SK-N-SH (cell line): ENCODE measurements at regions not wholly inside any gene's neighbourhood (a gene's known extent, or its start where the extent isn't known, plus 50 kb on each side); places are given as distances from the start of the nearest gene placed in this dataset.

ENCODE experiments used
- CTCF ChIA-PET: fragments of 300-600, 350-600 bp; formaldehyde crosslinking; extraction: SDS; loops from one replicate; lab custom pipeline; 2021; lab: Yijun Ruan, JAX
- POLR2A ChIA-PET: fragments of 350-600 bp; sonication (Branson Sonifier 250); formaldehyde crosslinking; extraction: SDS; loops from one replicate; lab custom pipeline; 2020; ENCODE audit warnings: antibody characterized with exemption, inconsistent platforms; lab: Yijun Ruan, JAX
- DNase-seq: peaks from one replicate; pipeline ENCODE4 v3.0.0; 2012
- H2AFZ ChIP-seq: fragments of 200-600 bp; sonication (generic); 2 replicates; pipeline ENCODE4 v1.8.1; 2016; ENCODE audit warnings: antibody characterized with exemption, mild to moderate bottlenecking, low read depth
- H3F3A ChIP-seq: fragments of 200-600 bp; sonication (generic); replicated peaks from 2 replicates; pipeline ENCODE3; 2016; ENCODE audit warnings: antibody characterized with exemption, mild to moderate bottlenecking; ENCODE audit not compliant: insufficient read depth
- H3K27ac ChIP-seq, 2 experiments: fragments of 200-500 bp in 1 of 2; fragments of 200-600 bp in 1 of 2; sonication (Bioruptor generic) in 1 of 2; sonication (generic), shearing (Covaris generic) in 1 of 2; 2 replicates each; pipeline versions ENCODE4 v1.5.1 to v1.6.1; 2014 to 2016; ENCODE audit warnings: low read depth in 2 of 2, inconsistent platforms in 1 of 2, low read length in 1 of 2, mild to moderate bottlenecking in 1 of 2, mixed read lengths in 1 of 2
- H3K27me3 ChIP-seq: fragments of 200-600 bp; sonication (generic), shearing (Covaris generic); 2 replicates; pipeline ENCODE4 v1.6.1; 2016; ENCODE audit warnings: mixed run types; ENCODE audit not compliant: insufficient read depth
- H3K36me3 ChIP-seq, 2 experiments: fragments of 200-500 bp in 1 of 2; fragments of 200-600 bp in 1 of 2; sonication (Bioruptor generic) in 1 of 2; sonication (generic) in 1 of 2; replicated peaks in 1 of 2; 2 replicates each; pipeline versions ENCODE3 to v1.5.1; 2014 to 2016; ENCODE audit warnings: low read length in 1 of 2, mild to moderate bottlenecking in 1 of 2; ENCODE audit not compliant: insufficient read depth in 2 of 2, control insufficient read depth in 1 of 2
- H3K4me1 ChIP-seq, 2 experiments: fragments of 200-500 bp in 1 of 2; fragments of 200-600 bp in 1 of 2; sonication (Bioruptor generic) in 1 of 2; sonication (generic), shearing (Covaris generic) in 1 of 2; 2 replicates each; pipeline versions ENCODE4 v1.5.1 to v1.6.1; 2014 to 2016; ENCODE audit warnings: low read depth in 1 of 2, low read length in 1 of 2, mixed run types in 1 of 2; ENCODE audit not compliant: insufficient read depth in 2 of 2, control insufficient read depth in 1 of 2
- H3K4me2 ChIP-seq: fragments of 200-600 bp; sonication (generic), shearing (Covaris generic); 2 replicates; pipeline ENCODE4 v1.6.1; 2017; ENCODE audit warnings: mixed run types
- H3K4me3 ChIP-seq, 2 experiments: fragments of 200-500 bp in 1 of 2; fragments of 200-600 bp in 1 of 2; sonication (Bioruptor generic) in 1 of 2; sonication (generic), shearing (Covaris generic) in 1 of 2; 2 replicates each; pipeline versions ENCODE4 v1.5.1 to v1.8.1; 2014 to 2016; ENCODE audit warnings: low read depth in 2 of 2, inconsistent platforms in 1 of 2, low read length in 1 of 2, mild to moderate bottlenecking in 1 of 2, mixed read lengths in 1 of 2, moderate library complexity in 1 of 2
- H3K79me2 ChIP-seq: fragments of 200-600 bp; sonication (generic); 2 replicates; pipeline ENCODE4 v1.8.1; 2017; ENCODE audit warnings: mild to moderate bottlenecking; ENCODE audit not compliant: insufficient read depth
- H3K9ac ChIP-seq: fragments of 200-600 bp; sonication (generic); 2 replicates; pipeline ENCODE4 v1.6.1; 2017; ENCODE audit warnings: mixed run types
- H3K9me2 ChIP-seq: fragments of 200-600 bp; sonication (generic); 2 replicates; pipeline ENCODE4 v1.6.1; 2017; ENCODE audit warnings: mixed run types
- H3K9me3 ChIP-seq: fragments of 200-600 bp; sonication (generic); 2 replicates; pipeline ENCODE4 v1.6.1; 2017; ENCODE audit warnings: mixed run types, mild to moderate bottlenecking, moderate library complexity
- H4K20me1 ChIP-seq: fragments of 200-600 bp; sonication (generic); 2 replicates; pipeline ENCODE4 v1.6.1; 2017; ENCODE audit warnings: mild to moderate bottlenecking, mixed run types; ENCODE audit not compliant: insufficient read depth
- CHD2 ChIP-seq: fragments of 150-350 bp; IDR thresholded peaks from 2 replicates; pipeline ENCODE4 v1.6.1; 2018; ENCODE audit warnings: low read length; ENCODE audit not compliant: partially characterized antibody
- CTCF ChIP-seq: fragments of 200-600 bp; sonication (generic); IDR thresholded peaks from 2 replicates; pipeline ENCODE4 v1.6.1; 2017; ENCODE audit warnings: antibody characterized with exemption, mild to moderate bottlenecking, moderate library complexity
- ELF1 ChIP-seq: IDR thresholded peaks from 2 replicates; pipeline ENCODE4 v1.4.0; 2012
- EP300 ChIP-seq, 2 experiments: IDR thresholded peaks; 2 replicates each; pipeline versions ENCODE4 v1.4.0 to v1.6.1; 2012; ENCODE audit warnings: borderline replicate concordance in 1 of 2, low read depth in 1 of 2, low read length in 1 of 2
- FOSL2 ChIP-seq: IDR thresholded peaks from 2 replicates; pipeline ENCODE4 v1.4.0; 2012; ENCODE audit warnings: low read depth, mild to moderate bottlenecking, moderate library complexity, borderline replicate concordance
- GABPA ChIP-seq: IDR thresholded peaks from 2 replicates; pipeline ENCODE4 v1.4.0; 2012; ENCODE audit warnings: low read depth, mild to moderate bottlenecking
- MEF2A ChIP-seq: IDR thresholded peaks from 2 replicates; pipeline ENCODE4 v1.4.0; 2012; ENCODE audit warnings: low read depth, borderline replicate concordance
- POLR2AphosphoS5 ChIP-seq: IDR thresholded peaks from 2 replicates; pipeline ENCODE4 v1.6.1; 2012; ENCODE audit warnings: low read depth, low read length
- RFX5 ChIP-seq: IDR thresholded peaks from 2 replicates; pipeline ENCODE4 v1.6.1; 2012; ENCODE audit warnings: mild to moderate bottlenecking, improper control_type of control experiment, low read length
- SIN3A ChIP-seq: IDR thresholded peaks from 2 replicates; pipeline ENCODE4 v1.6.1; 2012; ENCODE audit warnings: low read depth, mild to moderate bottlenecking, low read length, moderate library complexity, borderline replicate concordance
- SMC3 ChIP-seq: IDR thresholded peaks from 2 replicates; pipeline ENCODE4 v1.6.1; 2012; ENCODE audit warnings: low read depth, low read length, improper control_type of control experiment
- TCF12 ChIP-seq: IDR thresholded peaks from 2 replicates; pipeline ENCODE4 v1.4.0; 2012
- USF2 ChIP-seq: fragments of 150-350 bp; IDR thresholded peaks from 2 replicates; pipeline ENCODE4 v1.6.1; 2017; ENCODE audit warnings: antibody characterized with exemption, low read length, low read depth, borderline replicate concordance
- WGBS: methylation state at CpG from one replicate; pipeline ENCODE4 v1.1.6; 2017; ENCODE audit warnings: low lambda C conversion rate; 5-methylcytosine and 5-hydroxymethylcytosine counted together
- TF ChIP-seq, protein P1 (sequence below): fragments of 150-350 bp; IDR thresholded peaks from 2 replicates; pipeline ENCODE4 v1.6.1; 2016; ENCODE audit warnings: mild to moderate bottlenecking, low read depth, low read length

DNA sequence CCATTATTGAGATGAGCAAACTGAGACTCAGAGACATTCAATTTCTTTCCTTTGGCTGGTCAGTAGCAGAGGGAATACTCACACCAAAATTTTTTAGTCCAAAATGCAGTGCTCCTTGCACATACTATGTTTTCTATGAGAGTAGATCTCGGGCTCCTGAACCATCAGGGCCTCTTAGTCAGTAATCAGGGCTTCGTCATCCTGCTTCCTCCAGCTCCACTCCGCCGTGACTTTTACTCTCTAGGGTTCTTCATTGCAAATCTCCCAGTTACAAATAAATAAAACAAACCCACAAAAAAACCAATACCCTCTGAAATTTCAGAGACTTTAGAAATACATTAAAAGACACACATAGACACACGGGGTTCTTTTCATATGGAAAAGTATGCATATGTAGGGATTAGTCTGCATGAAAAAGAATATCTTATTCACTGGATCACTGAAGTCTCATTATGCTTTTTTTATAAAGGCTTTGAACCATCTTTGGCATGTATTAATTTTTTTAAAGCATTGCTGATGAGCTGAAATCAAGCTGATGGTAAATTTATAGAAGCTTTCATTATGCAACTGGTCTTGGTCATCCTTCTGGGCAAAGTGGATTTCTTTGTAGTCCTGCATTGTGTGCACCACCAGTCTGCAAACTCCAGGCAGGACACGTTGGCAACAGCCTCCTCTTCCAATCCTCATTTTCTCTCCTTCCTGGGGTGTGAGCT, 235.0 kb downstream of the ICOS start (continued):
- TF ChIP-seq CTCF = no peak
- TF ChIP-seq FOSL2 = no peak
- TF ChIP-seq GABPA = no peak

GRCh38 chr2:204172145-204172600, 235.6 kb downstream of the ICOS start:
- 39% methylated on average over 7 of the region's 7 CpGs for WGBS
- H2AFZ ChIP-seq = no peak overlapping the region
- no peak for DNase-seq
- no peaks in the 10 kb centered on the region for H3F3A ChIP-seq
- H3K27ac ChIP-seq = no peak overlapping the region
- H3K36me3 ChIP-seq = no peaks in the 10 kb centered on the region
- TF ChIP-seq CTCF (no peak), ELF1 (no peak), POLR2AphosphoS5 (no peak), CHD2 (no peak), MEF2A (no peak), FOSL2 (no peak)
- TF ChIP-seq, protein P1, sequence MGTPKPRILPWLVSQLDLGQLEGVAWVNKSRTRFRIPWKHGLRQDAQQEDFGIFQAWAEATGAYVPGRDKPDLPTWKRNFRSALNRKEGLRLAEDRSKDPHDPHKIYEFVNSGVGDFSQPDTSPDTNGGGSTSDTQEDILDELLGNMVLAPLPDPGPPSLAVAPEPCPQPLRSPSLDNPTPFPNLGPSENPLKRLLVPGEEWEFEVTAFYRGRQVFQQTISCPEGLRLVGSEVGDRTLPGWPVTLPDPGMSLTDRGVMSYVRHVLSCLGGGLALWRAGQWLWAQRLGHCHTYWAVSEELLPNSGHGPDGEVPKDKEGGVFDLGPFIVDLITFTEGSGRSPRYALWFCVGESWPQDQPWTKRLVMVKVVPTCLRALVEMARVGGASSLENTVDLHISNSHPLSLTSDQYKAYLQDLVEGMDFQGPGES = no peak
- no peak overlapping the region for H3K4me2 ChIP-seq
- H3K4me3 ChIP-seq = no peak overlapping the region
- H3K9ac ChIP-seq = no peak overlapping the region
- no peaks in the 10 kb centered on the region for H3K9me2 ChIP-seq
- POLR2A ChIA-PET = no interaction called here
- H3K27me3 ChIP-seq = no peaks in the 10 kb centered on the region
- no peaks in the 10 kb centered on the region for H3K79me2 ChIP-seq
- peaks cover 0 to 19% of the 10 kb centered on the region in 2 experiments; a peak in 2 of 4 replicates for H3K4me1 ChIP-seq
- no peaks in the 10 kb centered on the region for H3K9me3 ChIP-seq
- H4K20me1 ChIP-seq = no peaks in the 10 kb centered on the region
- CTCF ChIA-PET = no interaction called here

DNA sequence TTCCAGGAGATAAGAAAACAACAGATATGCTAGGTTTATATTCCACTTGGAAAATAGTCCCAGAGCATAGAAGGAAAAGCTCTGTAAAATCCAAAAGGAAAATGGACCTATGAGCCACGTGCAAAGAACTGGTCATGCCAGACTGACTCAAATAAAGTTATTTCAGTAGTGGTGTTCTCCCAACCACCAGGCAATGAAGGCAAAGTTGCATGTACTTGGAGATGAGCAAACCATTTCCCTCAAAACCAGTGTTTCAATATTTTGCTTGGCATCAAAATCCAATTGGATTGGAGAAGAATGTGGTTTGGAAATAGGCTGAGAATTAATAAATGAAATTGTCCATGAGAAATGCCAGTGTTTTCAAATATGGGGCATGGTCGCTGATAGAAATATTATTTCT, 237.5 kb downstream of the ICOS start:
- peaks cover 0 to 19% of the 10 kb centered on the region in 2 experiments; a peak in 2 of 4 replicates for H3K4me1 ChIP-seq
- H3K4me3 ChIP-seq = no peak overlapping the region
- no peak overlapping the region for H2AFZ ChIP-seq
- ChIA-PET CTCF (interaction anchor here (1.3 kb wide), 1 partner anchor 29 kb away, joined by 3 read pairs; no protein-coding TSS in a partner anchor), POLR2A (no interaction called here)
- H3K9me3 ChIP-seq = no peaks in the 10 kb centered on the region
- no peaks in the 10 kb centered on the region for H3F3A ChIP-seq
- peak overlapping the region in 1 of 2 experiments; percentile 99; a peak in 2 of 4 replicates for H3K27ac ChIP-seq
- no peaks in the 10 kb centered on the region for H3K27me3 ChIP-seq
- H3K9ac ChIP-seq = no peak overlapping the region
- no peaks in the 10 kb centered on the region for H3K9me2 ChIP-seq
- H3K79me2 ChIP-seq = no peaks in the 10 kb centered on the region
- no peaks in the 10 kb centered on the region for H4K20me1 ChIP-seq
- no peak for TF ChIP-seq SIN3A
- TF ChIP-seq CHD2 = no peak
- TF ChIP-seq USF2 = no peak
- no peak for TF ChIP-seq RFX5
- TF ChIP-seq CTCF = no peak
- no peak for TF ChIP-seq MEF2A
- no peak for TF ChIP-seq POLR2AphosphoS5
- TF ChIP-seq EP300 (IDR thresholded peaks at IDR 0.05; ENCODE audit: borderline replicate concordance in 1 of 2, low read depth in 1 of 2, low read length in 1 of 2) = no peak
- no peak for TF ChIP-seq TCF12
- no peak for TF ChIP-seq SMC3
- no peak for DNase-seq
- WGBS = 8% methylated on average over 2 of the region's 2 CpGs
- H3K4me2 ChIP-seq = no peak overlapping the region
- no peaks in the 10 kb centered on the region for H3K36me3 ChIP-seq
